ENCODE measurements at regions not wholly inside any gene's neighbourhood (a gene's known extent, or its start where the extent isn't known, plus 50 kb on each side); places are given as distances from the start of the nearest gene placed in this dataset.

DNA sequence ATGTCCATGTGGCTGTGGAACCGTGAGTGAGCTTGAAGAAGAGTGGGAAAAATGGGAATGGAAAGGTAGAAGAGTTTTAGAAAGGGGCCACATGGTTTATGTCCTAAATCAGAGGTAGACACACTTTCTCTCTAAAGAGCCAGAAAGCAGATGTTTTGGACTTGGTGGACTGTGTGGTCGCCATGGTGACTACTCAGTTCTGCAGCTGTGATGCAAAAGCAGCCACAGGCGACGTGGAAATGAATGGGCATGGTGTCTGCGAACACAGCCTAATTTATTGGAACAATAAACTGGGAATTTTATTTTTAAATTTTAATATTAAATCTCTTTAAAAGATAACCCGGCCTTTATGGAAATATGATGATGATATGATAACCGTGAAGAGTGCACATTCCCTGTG lies 386.0 kb upstream of the FAT1 start:
- H3K9me3 ChIP-seq (ENCODE audit: low read depth, low read length) = no peaks in the 10 kb centered on the region
- no peak overlapping the region for H2AFZ ChIP-seq (ENCODE audit: low read length)
- H3K27me3 ChIP-seq (ENCODE audit: insufficient read depth, low read length) = no peaks in the 10 kb centered on the region
- no peaks in the 10 kb centered on the region for H4K20me1 ChIP-seq (ENCODE audit: insufficient read depth, low read length)
- TF ChIP-seq, protein P1, sequence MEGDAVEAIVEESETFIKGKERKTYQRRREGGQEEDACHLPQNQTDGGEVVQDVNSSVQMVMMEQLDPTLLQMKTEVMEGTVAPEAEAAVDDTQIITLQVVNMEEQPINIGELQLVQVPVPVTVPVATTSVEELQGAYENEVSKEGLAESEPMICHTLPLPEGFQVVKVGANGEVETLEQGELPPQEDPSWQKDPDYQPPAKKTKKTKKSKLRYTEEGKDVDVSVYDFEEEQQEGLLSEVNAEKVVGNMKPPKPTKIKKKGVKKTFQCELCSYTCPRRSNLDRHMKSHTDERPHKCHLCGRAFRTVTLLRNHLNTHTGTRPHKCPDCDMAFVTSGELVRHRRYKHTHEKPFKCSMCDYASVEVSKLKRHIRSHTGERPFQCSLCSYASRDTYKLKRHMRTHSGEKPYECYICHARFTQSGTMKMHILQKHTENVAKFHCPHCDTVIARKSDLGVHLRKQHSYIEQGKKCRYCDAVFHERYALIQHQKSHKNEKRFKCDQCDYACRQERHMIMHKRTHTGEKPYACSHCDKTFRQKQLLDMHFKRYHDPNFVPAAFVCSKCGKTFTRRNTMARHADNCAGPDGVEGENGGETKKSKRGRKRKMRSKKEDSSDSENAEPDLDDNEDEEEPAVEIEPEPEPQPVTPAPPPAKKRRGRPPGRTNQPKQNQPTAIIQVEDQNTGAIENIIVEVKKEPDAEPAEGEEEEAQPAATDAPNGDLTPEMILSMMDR (IDR thresholded peaks at IDR 0.05; ENCODE audit: extremely low read depth, low read depth, low read length) = no peak
- H3K36me3 ChIP-seq (ENCODE audit: insufficient read depth, low read length) = no peaks in the 10 kb centered on the region
- no peaks in the 10 kb centered on the region for H3K4me1 ChIP-seq (ENCODE audit: insufficient read depth, low read length)
- H3K4me3 ChIP-seq (ENCODE audit: insufficient read depth, low read length) = no peak overlapping the region
- H3K79me2 ChIP-seq (ENCODE audit: insufficient read depth, low read length) = no peaks in the 10 kb centered on the region
- no peak overlapping the region for H3K4me2 ChIP-seq (ENCODE audit: insufficient read depth, low read length)
- no peak overlapping the region for H3K27ac ChIP-seq (ENCODE audit: low read depth, low read length)
- DNase-seq (ENCODE audit: insufficient read length, low spot score, missing footprints) = no peak

DNA sequence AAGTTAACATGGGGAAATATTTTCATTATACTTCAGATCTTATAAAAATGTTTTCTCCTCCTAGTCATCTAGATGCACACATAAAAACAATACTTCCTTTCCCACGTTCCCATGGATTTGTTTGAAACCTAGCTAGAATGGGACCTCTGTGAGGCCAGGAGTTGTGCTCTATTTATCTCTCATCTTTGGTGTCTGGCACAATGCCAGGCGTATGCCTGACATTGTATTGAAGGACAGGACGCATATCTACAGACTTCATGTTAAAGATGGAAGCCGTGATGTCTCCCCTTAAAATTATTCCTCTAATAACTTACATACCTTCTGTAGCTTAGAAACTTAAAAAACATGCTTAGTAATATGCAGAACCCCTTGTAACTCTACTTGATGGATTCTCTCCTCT lies 394.5 kb upstream of the FAT1 start:
- no peak overlapping the region for H3K27ac ChIP-seq (ENCODE audit: low read depth, low read length)

DNA sequence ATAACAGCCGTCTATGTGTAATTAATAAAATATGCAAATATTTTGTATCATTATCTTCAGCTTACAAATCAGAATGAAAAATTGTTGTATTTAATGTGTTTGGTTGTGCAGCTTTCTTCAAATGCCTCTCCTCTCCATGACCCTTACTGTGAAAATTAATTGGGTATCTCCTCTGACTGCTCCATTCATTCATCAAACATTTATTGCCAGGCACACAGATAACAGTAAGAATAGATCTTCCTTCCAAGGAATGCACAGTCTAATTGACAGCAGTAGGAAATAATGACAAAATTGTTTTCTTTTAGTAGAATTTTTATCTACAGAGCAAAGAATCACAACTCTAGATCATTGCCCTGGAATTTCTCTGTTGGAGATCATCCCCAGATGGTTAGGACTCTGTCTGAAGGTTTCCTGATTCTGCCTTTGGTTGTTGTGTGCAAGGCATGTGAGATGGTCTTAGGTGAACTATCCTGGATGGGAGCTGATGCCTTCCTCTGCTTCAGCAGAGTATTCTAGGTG lies 395.0 kb upstream of the FAT1 start:
- Histone ChIP-seq H3K27me3 (ENCODE audit: insufficient read depth, low read length) (no peaks in the 10 kb centered on the region), H3K4me3 (ENCODE audit: insufficient read depth, low read length) (no peak overlapping the region), H4K20me1 (ENCODE audit: insufficient read depth, low read length) (no peaks in the 10 kb centered on the region), H3K79me2 (ENCODE audit: insufficient read depth, low read length) (no peaks in the 10 kb centered on the region), H3K4me2 (ENCODE audit: insufficient read depth, low read length) (no peak overlapping the region), H3K9me3 (ENCODE audit: low read depth, low read length) (no peaks in the 10 kb centered on the region), H3K27ac (ENCODE audit: low read depth, low read length) (no peak overlapping the region), H3K4me1 (ENCODE audit: insufficient read depth, low read length) (no peaks in the 10 kb centered on the region), H3K36me3 (ENCODE audit: insufficient read depth, low read length) (no peaks in the 10 kb centered on the region), H2AFZ (ENCODE audit: low read length) (no peak overlapping the region)
- no peak for DNase-seq (ENCODE audit: insufficient read length, low spot score, missing footprints)
- TF ChIP-seq, protein P1 (IDR thresholded peaks at IDR 0.05; ENCODE audit: extremely low read depth, low read depth, low read length) = no peak

More for the DNA sequence above, 394.5 kb upstream of the FAT1 start:
- H3K36me3 ChIP-seq (ENCODE audit: insufficient read depth, low read length) = no peaks in the 10 kb centered on the region
- DNase-seq (ENCODE audit: insufficient read length, low spot score, missing footprints) = no peak
- H4K20me1 ChIP-seq (ENCODE audit: insufficient read depth, low read length) = no peaks in the 10 kb centered on the region
- H3K4me3 ChIP-seq (ENCODE audit: insufficient read depth, low read length) = no peak overlapping the region
- no peaks in the 10 kb centered on the region for H3K79me2 ChIP-seq (ENCODE audit: insufficient read depth, low read length)
- H2AFZ ChIP-seq (ENCODE audit: low read length) = no peak overlapping the region
- no peaks in the 10 kb centered on the region for H3K27me3 ChIP-seq (ENCODE audit: insufficient read depth, low read length)
- no peaks in the 10 kb centered on the region for H3K9me3 ChIP-seq (ENCODE audit: low read depth, low read length)
- H3K4me1 ChIP-seq (ENCODE audit: insufficient read depth, low read length) = no peaks in the 10 kb centered on the region
- TF ChIP-seq, protein P1 (IDR thresholded peaks at IDR 0.05; ENCODE audit: extremely low read depth, low read depth, low read length) = no peak
- H3K4me2 ChIP-seq (ENCODE audit: insufficient read depth, low read length) = no peak overlapping the region

DNA sequence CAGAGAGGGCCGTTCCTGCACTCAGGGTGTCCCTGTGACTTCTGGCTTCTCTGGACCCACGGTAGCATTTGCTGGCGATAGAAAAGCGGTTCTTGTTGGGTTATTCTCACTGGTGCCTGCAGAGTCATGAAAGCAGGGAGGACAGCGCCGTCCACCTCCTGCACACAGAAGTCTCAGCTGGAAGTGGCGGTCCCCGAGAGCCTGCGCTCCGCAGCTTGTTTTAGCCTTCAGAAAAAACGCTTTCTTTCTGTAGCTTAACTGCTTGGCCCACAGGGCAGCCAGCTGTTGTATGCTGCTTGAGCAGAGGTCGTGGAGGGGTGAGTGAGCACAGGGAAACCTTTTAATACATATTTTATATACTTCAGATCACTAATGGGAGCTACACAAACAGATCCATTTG lies 400.7 kb upstream of the FAT1 start:
- Histone ChIP-seq H4K20me1 (ENCODE audit: insufficient read depth, low read length) (no peaks in the 10 kb centered on the region), H3K79me2 (ENCODE audit: insufficient read depth, low read length) (no peaks in the 10 kb centered on the region), H3K4me1 (ENCODE audit: insufficient read depth, low read length) (peaks cover 11% of the 10 kb centered on the region), H2AFZ (ENCODE audit: low read length) (no peak overlapping the region), H3K4me3 (ENCODE audit: insufficient read depth, low read length) (no peak overlapping the region), H3K27ac (ENCODE audit: low read depth, low read length) (no peak overlapping the region), H3K27me3 (ENCODE audit: insufficient read depth, low read length) (no peaks in the 10 kb centered on the region), H3K36me3 (ENCODE audit: insufficient read depth, low read length) (no peaks in the 10 kb centered on the region), H3K9me3 (ENCODE audit: low read depth, low read length) (no peaks in the 10 kb centered on the region), H3K4me2 (ENCODE audit: insufficient read depth, low read length) (no peak overlapping the region)
- TF ChIP-seq, protein P1 (IDR thresholded peaks at IDR 0.05; ENCODE audit: extremely low read depth, low read depth, low read length) = no peak
- no peak for DNase-seq (ENCODE audit: insufficient read length, low spot score, missing footprints)
